Erythroblast (primary cell): ENCODE measurements at regions not wholly inside any gene's neighbourhood (a gene's known extent, or its start where the extent isn't known, plus 50 kb on each side); places are given as distances from the start of the nearest gene placed in this dataset.

ENCODE experiments used
- GATA1 ChIP-seq: IDR thresholded peaks from 2 replicates; pipeline ENCODE4 v1.6.1; 2011; ENCODE audit warnings: low read depth, mild to moderate bottlenecking, control low read depth, low read length, moderate library complexity
- POLR2A ChIP-seq: IDR thresholded peaks from 2 replicates; pipeline ENCODE4 v1.6.1; 2011; ENCODE audit warnings: mild to moderate bottlenecking, low read length

- no peak for TF ChIP-seq POLR2A
- no peak for TF ChIP-seq GATA1
Observed at GRCh38 chr1:79293611-79294010, 287.1 kb upstream of the ADGRL4 start.
